AG09319 (cell line): ENCODE measurements at regions not wholly inside any gene's neighbourhood (a gene's known extent, or its start where the extent isn't known, plus 50 kb on each side); places are given as distances from the start of the nearest gene placed in this dataset.

ENCODE experiments used
- DNase-seq: peaks from one replicate; pipeline ENCODE4 v3.0.0-alpha.2; 2010; ENCODE audit warnings: low read depth; ENCODE audit errors: extremely low read depth
- CTCF ChIP-seq: IDR thresholded peaks from 2 replicates; pipeline ENCODE4 v1.5.1; 2011; ENCODE audit warnings: low read depth, mild to moderate bottlenecking, inconsistent platforms, low read length, moderate library complexity

- TF ChIP-seq CTCF = no peak
- no peak for DNase-seq
Observed at GRCh38 chr10:107390563-107390962, 226.1 kb upstream of the SORCS1 start.

- DNase-seq = no peak
- no peak for TF ChIP-seq CTCF
Observed at GRCh38 chr10:107383357-107383756, 218.9 kb upstream of the SORCS1 start.

- no peak for DNase-seq
- TF ChIP-seq CTCF = no peak
Observed at GRCh38 chr10:107379601-107380000, 215.1 kb upstream of the SORCS1 start.

GRCh38 chr10:107371801-107372200, 207.3 kb upstream of the SORCS1 start:
- no peak for TF ChIP-seq CTCF
- DNase-seq = no peak

GRCh38 chr10:107364872-107365271, 200.4 kb upstream of the SORCS1 start:
- DNase-seq = no peak
- TF ChIP-seq CTCF = no peak

GRCh38 chr10:107362306-107362705, 197.8 kb upstream of the SORCS1 start:
- no peak for DNase-seq
- TF ChIP-seq CTCF = no peak

GRCh38 chr10:107357033-107357432, 192.5 kb upstream of the SORCS1 start:
- no peak for DNase-seq
- TF ChIP-seq CTCF = no peak

GRCh38 chr10:107356396-107356795, 191.9 kb upstream of the SORCS1 start:
- no peak for DNase-seq
- no peak for TF ChIP-seq CTCF
